Stomach (tissue), 8 donors: ENCODE measurements at regions not wholly inside any gene's neighbourhood (a gene's known extent, or its start where the extent isn't known, plus 50 kb on each side); places are given as distances from the start of the nearest gene placed in this dataset.

Experiments
- DNase-seq, 2 donors: peaks; one replicate each; pipeline versions ENCODE4 v3.0.0 to v3.0.0-alpha.2; 2013 to 2019
- H3K27ac ChIP-seq, 5 donors: fragments of 200-600 bp in 4 of 5; sonication (generic) in 4 of 5; one replicate each; pipeline ENCODE4 v1.5.1; 2013 to 2019; ENCODE audit warnings: mild to moderate bottlenecking in 1 of 5, moderate library complexity in 1 of 5
- H3K27me3 ChIP-seq, 3 donors: fragments of 200-600 bp; sonication (generic); one replicate each; pipeline ENCODE4 v1.5.1; 2017 to 2019; ENCODE audit warnings: mixed run types in 1 of 3
- H3K36me3 ChIP-seq, 4 donors: fragments of 200-600 bp; sonication (generic); 1 replicate in 3 of 4; 2 replicates in 1 of 4; pipeline ENCODE4 v1.5.1; 2016 to 2019
- H3K4me1 ChIP-seq, 4 donors: fragments of 200-600 bp; sonication (generic); one replicate each; pipeline ENCODE4 v1.5.1; 2016 to 2019
- H3K4me3 ChIP-seq, 4 donors: fragments of 200-600 bp; sonication (generic) in 3 of 4; one replicate each; pipeline ENCODE4 v1.5.1; 2016 to 2019; ENCODE audit warnings: mild to moderate bottlenecking in 1 of 4
- H3K9me3 ChIP-seq, 4 donors: fragments of 200-600 bp; sonication (generic); one replicate each; pipeline ENCODE4 v1.5.1; 2016 to 2019
- CTCF ChIP-seq, 7 experiments: fragments of 450-650 bp in 4 of 7; fragments of 200-600 bp in 3 of 7; sonication (generic) in 3 of 7; IDR thresholded peaks; one replicate each; pipeline ENCODE4 v1.5.1; 2016 to 2019; ENCODE audit warnings: antibody characterized with exemption in 7 of 7, control low read depth in 2 of 7, mild to moderate bottlenecking in 1 of 7
- EP300 ChIP-seq: sonication (generic); formaldehyde crosslinking; IDR thresholded peaks from one replicate; pipeline ENCODE4 v1.6.1; 2017; ENCODE audit warnings: antibody characterized with exemption
- POLR2A ChIP-seq, 4 donors: fragments of 450-650 bp; IDR thresholded peaks; one replicate each; pipeline ENCODE4 v1.6.1; 2016; ENCODE audit warnings: antibody characterized with exemption in 4 of 4, control low read depth in 2 of 4, mild to moderate bottlenecking in 1 of 4, moderate library complexity in 1 of 4
- POLR2AphosphoS5 ChIP-seq, 3 donors: sonication (generic); formaldehyde crosslinking; IDR thresholded peaks; one replicate each; pipeline ENCODE4 v1.6.1; 2016; ENCODE audit warnings: antibody characterized with exemption in 3 of 3
- WGBS, 5 donors: extraction: QIAGEN DNeasy Blood & Tissue Kit in 3 of 5; methylation state at CpG; one replicate each; pipeline versions ENCODE4 v1.1.5 to v1.1.7; 2013 to 2018; 5-methylcytosine and 5-hydroxymethylcytosine counted together
- intact Hi-C: fragments of 100-400 bp; cut with DNase I; formaldehyde crosslinking; loops from one replicate; pipeline ENCODE4 v1.15.1; 2023; ENCODE audit warnings: low total_unique reads
- donor health status: healthy with polysubstance abuse.
- donor health status: Bipolar disorder and iron deficiency.
- donor health status: healthy.

GRCh38 chr5:63230754-63231153 lies 652.1 kb downstream of the LRRC70 start:
- no peak overlapping the region for H3K4me3 ChIP-seq
- intact Hi-C loops: no loop called here
- H3K9me3 ChIP-seq: no peaks in the 10 kb centered on the region
- TF ChIP-seq POLR2AphosphoS5 (IDR thresholded peaks at IDR 0.05) (no peak), EP300 (no peak), POLR2A (IDR thresholded peaks at IDR 0.05) (no peak), CTCF (IDR thresholded peaks at IDR 0.05) (no peak)
- WGBS, 5 donors: 55 to 76% (median 57%) methylated on average over 2 of the region's 2 CpGs
- H3K27ac ChIP-seq: no peak overlapping the region
- H3K4me1 ChIP-seq: no peaks in the 10 kb centered on the region
- no peaks in the 10 kb centered on the region for H3K27me3 ChIP-seq
- no peak for DNase-seq
- H3K36me3 ChIP-seq: no peaks in the 10 kb centered on the region

- TF ChIP-seq POLR2A (IDR thresholded peaks at IDR 0.05) (no peak), CTCF (IDR thresholded peaks at IDR 0.05) (no peak), EP300 (no peak), POLR2AphosphoS5 (IDR thresholded peaks at IDR 0.05) (no peak)
- intact Hi-C loops: no loop called here
- no peak for DNase-seq
- Histone ChIP-seq H3K9me3 (no peaks in the 10 kb centered on the region), H3K27ac (no peak overlapping the region), H3K4me1 (no peaks in the 10 kb centered on the region), H3K4me3 (no peak overlapping the region), H3K27me3 (no peaks in the 10 kb centered on the region), H3K36me3 (no peaks in the 10 kb centered on the region)
- 82 to 90% (median 88%) methylated on average over 2 of the region's 2 CpGs for WGBS, 5 donors
These were observed 649.5 kb downstream of the LRRC70 start for GRCh38 chr5:63228154-63228553.

GRCh38 chr5:63220244-63220643 lies 641.6 kb downstream of the LRRC70 start:
- Histone ChIP-seq H3K27ac (no peak overlapping the region), H3K27me3 (no peaks in the 10 kb centered on the region), H3K36me3 (no peaks in the 10 kb centered on the region), H3K4me1 (no peaks in the 10 kb centered on the region), H3K4me3 (no peak overlapping the region), H3K9me3 (no peaks in the 10 kb centered on the region)
- no peak for TF ChIP-seq POLR2A (IDR thresholded peaks at IDR 0.05)
- TF ChIP-seq EP300: no peak
- no peak for TF ChIP-seq POLR2AphosphoS5 (IDR thresholded peaks at IDR 0.05)
- TF ChIP-seq CTCF (IDR thresholded peaks at IDR 0.05): no peak
- WGBS, 5 donors: 18 to 39% (median 26%) methylated on average over 1 of the region's 1 CpG
- no peak for DNase-seq
- intact Hi-C loops: no loop called here

- TF ChIP-seq CTCF (IDR thresholded peaks at IDR 0.05) (no peak), POLR2AphosphoS5 (IDR thresholded peaks at IDR 0.05) (no peak), POLR2A (IDR thresholded peaks at IDR 0.05) (no peak), EP300 (no peak)
- no peak overlapping the region for H3K4me3 ChIP-seq
- no peak for DNase-seq
- no peaks in the 10 kb centered on the region for H3K9me3 ChIP-seq
- 74 to 85% (median 82%) methylated on average over 4 of the region's 4 CpGs for WGBS, 5 donors
- H3K27me3 ChIP-seq: no peaks in the 10 kb centered on the region
- intact Hi-C loops: no loop called here
- H3K4me1 ChIP-seq: no peaks in the 10 kb centered on the region
- H3K27ac ChIP-seq: no peak overlapping the region
- H3K36me3 ChIP-seq: no peaks in the 10 kb centered on the region
These were observed 638.8 kb downstream of the LRRC70 start for GRCh38 chr5:63217422-63217821.
